ENCODE measurements at regions not wholly inside any gene's neighbourhood (a gene's known extent, or its start where the extent isn't known, plus 50 kb on each side); places are given as distances from the start of the nearest gene placed in this dataset.

DNA sequence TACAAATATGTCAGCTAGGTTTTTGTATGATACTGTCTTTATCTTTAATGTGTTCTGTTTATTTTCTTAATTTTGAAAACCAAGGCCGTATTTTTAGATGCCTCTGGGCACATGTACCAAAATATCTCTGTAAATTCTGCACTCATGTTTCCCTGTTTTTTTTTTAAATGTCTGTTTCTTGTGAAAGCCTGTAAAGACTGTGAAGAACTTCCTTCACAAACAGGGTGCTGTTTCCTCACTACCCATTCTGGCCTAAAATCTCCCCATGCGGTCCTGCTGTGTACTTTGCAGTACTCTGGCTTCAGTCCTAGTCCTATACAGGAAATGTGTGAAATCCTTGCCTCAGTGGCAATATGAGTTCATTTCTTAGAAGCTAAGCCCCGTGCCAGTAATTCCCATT lies 133.4 kb upstream of the ZBTB20 start:
- in situ Hi-C loops (cut with MboI; ENCODE audit: low pct_ligation_motif_present in 1 of 4, low pct_unique_long_range_greater_than_20kb in 1 of 4, low sequenced_read_pairs in 3 of 4) (no loop called here), intact Hi-C loops (cut with DNase I; ENCODE audit: low total_unique reads) (no loop called here)
- TF ChIP-seq, protein P1, sequence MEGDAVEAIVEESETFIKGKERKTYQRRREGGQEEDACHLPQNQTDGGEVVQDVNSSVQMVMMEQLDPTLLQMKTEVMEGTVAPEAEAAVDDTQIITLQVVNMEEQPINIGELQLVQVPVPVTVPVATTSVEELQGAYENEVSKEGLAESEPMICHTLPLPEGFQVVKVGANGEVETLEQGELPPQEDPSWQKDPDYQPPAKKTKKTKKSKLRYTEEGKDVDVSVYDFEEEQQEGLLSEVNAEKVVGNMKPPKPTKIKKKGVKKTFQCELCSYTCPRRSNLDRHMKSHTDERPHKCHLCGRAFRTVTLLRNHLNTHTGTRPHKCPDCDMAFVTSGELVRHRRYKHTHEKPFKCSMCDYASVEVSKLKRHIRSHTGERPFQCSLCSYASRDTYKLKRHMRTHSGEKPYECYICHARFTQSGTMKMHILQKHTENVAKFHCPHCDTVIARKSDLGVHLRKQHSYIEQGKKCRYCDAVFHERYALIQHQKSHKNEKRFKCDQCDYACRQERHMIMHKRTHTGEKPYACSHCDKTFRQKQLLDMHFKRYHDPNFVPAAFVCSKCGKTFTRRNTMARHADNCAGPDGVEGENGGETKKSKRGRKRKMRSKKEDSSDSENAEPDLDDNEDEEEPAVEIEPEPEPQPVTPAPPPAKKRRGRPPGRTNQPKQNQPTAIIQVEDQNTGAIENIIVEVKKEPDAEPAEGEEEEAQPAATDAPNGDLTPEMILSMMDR (IDR thresholded peaks at IDR 0.05), result no peak
- no peak for TF ChIP-seq EP300 (IDR thresholded peaks at IDR 0.05; ENCODE audit: low read depth)
- TF ChIP-seq POLR2AphosphoS5 (IDR thresholded peaks at IDR 0.05), result no peak
- TF ChIP-seq POLR2A (IDR thresholded peaks at IDR 0.05), result no peak
- Histone ChIP-seq H3K4me3 (no peak overlapping the region), H3K4me1 (no peaks in the 10 kb centered on the region), H3K36me3 (no peaks in the 10 kb centered on the region), H3K9me3 (no peaks in the 10 kb centered on the region), H3K27ac (no peak overlapping the region), H3K27me3 (no peaks in the 10 kb centered on the region)
- no peak for DNase-seq
- 57 to 90% methylated on average over 3 of the region's 3 CpGs for whole genome bisulfite sequencing, 2 donors (ENCODE audit: low coverage in 1 of 2)

DNA sequence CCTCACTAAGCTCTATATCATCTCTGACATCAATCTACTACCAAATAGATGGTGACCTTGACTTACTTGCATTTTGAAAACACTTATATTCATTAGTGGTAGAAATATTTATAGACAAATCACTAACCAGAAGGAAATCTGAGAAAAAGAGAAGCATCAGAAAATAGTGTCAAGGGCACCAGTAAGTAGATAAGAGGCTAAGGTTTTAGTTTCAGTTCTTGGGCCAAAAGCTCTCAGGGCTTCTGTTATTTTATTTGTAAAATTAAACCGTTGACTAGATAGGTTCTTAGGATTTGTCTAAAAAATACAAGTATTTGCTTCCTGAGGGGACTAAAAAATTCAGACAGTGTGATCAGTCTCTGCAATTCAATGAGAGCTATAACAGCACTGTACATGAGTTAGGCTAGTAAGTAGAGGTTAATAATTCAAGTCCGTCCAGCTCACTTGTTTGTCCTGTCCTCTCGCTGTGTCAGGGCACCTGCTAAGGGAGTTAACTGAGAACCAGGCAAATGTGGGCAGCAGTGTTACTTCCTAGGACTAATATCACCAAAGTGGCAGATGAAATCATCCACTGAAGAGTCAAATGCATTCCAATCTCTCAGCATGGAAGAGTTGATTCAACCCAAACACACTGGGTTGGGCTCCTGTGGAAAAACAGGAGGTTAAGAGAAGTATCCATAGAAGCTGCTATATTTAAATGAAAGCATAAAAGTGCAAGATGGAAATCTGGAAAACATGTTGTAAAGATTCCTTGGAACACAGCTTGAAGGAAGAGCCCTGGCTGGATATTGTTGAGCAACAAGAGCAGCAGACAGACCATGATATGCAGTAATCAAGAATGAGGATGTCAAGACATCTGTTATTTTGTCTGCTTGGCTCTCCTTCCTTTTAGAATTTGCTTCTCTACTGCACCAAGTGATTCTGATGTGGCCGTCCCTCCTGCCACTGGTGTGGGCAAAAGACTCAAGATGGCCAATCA lies 134.9 kb upstream of the ZBTB20 start:
- Histone ChIP-seq H3K27me3 (no peaks in the 10 kb centered on the region), H3K9me3 (no peaks in the 10 kb centered on the region), H3K4me1 (no peaks in the 10 kb centered on the region), H3K27ac (no peak overlapping the region), H3K4me3 (no peak overlapping the region), H3K36me3 (no peaks in the 10 kb centered on the region)
- WGBS, 2 donors (ENCODE audit: low coverage in 1 of 2), result 68 to 70% methylated on average over 2 to 4 of the region's 4 CpGs
- TF ChIP-seq POLR2AphosphoS5 (IDR thresholded peaks at IDR 0.05) (no peak), POLR2A (IDR thresholded peaks at IDR 0.05) (no peak), EP300 (IDR thresholded peaks at IDR 0.05; ENCODE audit: low read depth) (no peak)
- TF ChIP-seq, protein P1 (IDR thresholded peaks at IDR 0.05), result no peak
- DNase-seq, result no peak
- intact Hi-C loops (cut with DNase I; ENCODE audit: low total_unique reads), result no loop called here
- in situ Hi-C loops (cut with MboI; ENCODE audit: low pct_ligation_motif_present in 1 of 4, low pct_unique_long_range_greater_than_20kb in 1 of 4, low sequenced_read_pairs in 3 of 4), result no loop called here

DNA sequence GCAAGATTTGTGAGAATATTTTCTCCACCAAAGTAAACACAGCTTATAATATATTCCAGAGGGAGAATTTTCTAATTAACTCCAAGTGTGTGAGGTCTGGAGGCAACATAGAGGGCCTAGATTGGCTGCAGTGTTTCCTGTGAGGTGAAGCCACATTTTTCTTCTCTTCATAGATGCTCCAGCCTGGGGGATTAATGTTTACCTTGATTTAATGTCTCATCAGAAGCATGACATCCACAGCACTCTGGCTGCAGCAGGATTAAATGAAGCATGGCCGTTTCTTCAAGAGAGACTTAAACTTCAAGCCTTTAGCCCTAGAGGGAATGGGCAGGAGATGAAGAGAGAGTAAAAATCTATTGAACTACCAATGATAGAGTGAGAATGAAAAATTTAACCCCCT lies 137.9 kb upstream of the ZBTB20 start:
- H3K27ac ChIP-seq, result no peak overlapping the region
- no peaks in the 10 kb centered on the region for H3K36me3 ChIP-seq
- no peaks in the 10 kb centered on the region for H3K27me3 ChIP-seq
- no peak overlapping the region for H3K4me3 ChIP-seq
- no peak for TF ChIP-seq EP300 (IDR thresholded peaks at IDR 0.05; ENCODE audit: low read depth)
- TF ChIP-seq POLR2A (IDR thresholded peaks at IDR 0.05), result no peak
- no peak for TF ChIP-seq POLR2AphosphoS5 (IDR thresholded peaks at IDR 0.05)
- TF ChIP-seq, protein P1 (IDR thresholded peaks at IDR 0.05), result no peak
- intact Hi-C loops (cut with DNase I; ENCODE audit: low total_unique reads), result no loop called here
- in situ Hi-C loops (cut with MboI; ENCODE audit: low pct_ligation_motif_present in 1 of 4, low pct_unique_long_range_greater_than_20kb in 1 of 4, low sequenced_read_pairs in 3 of 4), result no loop called here
- no peaks in the 10 kb centered on the region for H3K9me3 ChIP-seq
- DNase-seq, result no peak
- WGBS, 2 donors (ENCODE audit: low coverage in 1 of 2), result 52 to 86% methylated on average over 1 of the region's 1 CpG
- no peaks in the 10 kb centered on the region for H3K4me1 ChIP-seq

DNA sequence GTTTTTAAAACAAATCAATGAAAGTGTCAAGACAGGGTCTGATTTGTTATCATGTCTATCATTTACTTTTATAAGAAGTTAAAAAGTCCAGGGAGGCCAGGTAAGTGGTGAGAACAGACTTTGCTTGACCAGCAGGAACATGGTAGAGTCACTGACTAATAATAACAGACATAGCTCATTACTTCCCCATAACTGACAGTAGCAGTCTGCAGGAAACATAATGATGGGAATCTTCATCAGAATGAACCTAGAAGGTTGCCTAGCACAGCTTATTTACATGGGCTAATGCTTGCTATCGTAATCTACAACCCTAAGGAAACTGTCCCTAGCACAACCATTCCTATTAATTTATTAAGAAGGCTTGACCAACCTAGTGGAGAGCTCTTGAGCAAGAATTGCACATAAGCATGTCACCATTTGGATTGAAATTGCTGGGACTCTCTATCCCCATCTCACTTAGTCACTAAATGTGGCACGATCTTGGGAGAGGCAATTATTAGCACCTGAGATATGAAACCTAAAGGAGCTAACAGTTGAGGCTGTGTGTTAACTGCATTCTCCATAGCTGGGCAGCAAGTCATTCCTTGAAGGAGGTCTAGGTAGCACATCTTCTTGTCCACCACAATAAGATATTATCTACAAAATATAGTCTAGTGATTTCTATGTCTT lies 139.6 kb upstream of the ZBTB20 start:
- Histone ChIP-seq H3K27ac (no peak overlapping the region), H3K4me3 (no peak overlapping the region), H3K9me3 (no peaks in the 10 kb centered on the region), H3K36me3 (no peaks in the 10 kb centered on the region), H3K4me1 (no peaks in the 10 kb centered on the region), H3K27me3 (no peaks in the 10 kb centered on the region)
- in situ Hi-C loops (cut with MboI; ENCODE audit: low pct_ligation_motif_present in 1 of 4, low pct_unique_long_range_greater_than_20kb in 1 of 4, low sequenced_read_pairs in 3 of 4), result no loop called here
- intact Hi-C loops (cut with DNase I; ENCODE audit: low total_unique reads), result no loop called here
- TF ChIP-seq, protein P1 (IDR thresholded peaks at IDR 0.05), result no peak
- TF ChIP-seq POLR2AphosphoS5 (IDR thresholded peaks at IDR 0.05), result no peak
- TF ChIP-seq EP300 (IDR thresholded peaks at IDR 0.05; ENCODE audit: low read depth), result no peak
- TF ChIP-seq POLR2A (IDR thresholded peaks at IDR 0.05), result no peak
- 77 to 84% methylated on average over 2 of the region's 2 CpGs for WGBS, 2 donors (ENCODE audit: low coverage in 1 of 2)
- DNase-seq, result no peak
